ACC112 (cell line): ENCODE measurements at regions not wholly inside any gene's neighbourhood (a gene's known extent, or its start where the extent isn't known, plus 50 kb on each side); places are given as distances from the start of the nearest gene placed in this dataset.

Experiments
- H2AFZ ChIP-seq: fragments of 200-600 bp; sonication (generic); one replicate; pipeline ENCODE4 v1.6.0; 2017; ENCODE audit warnings: antibody characterized with exemption, low read length; ENCODE audit not compliant: unreplicated experiment
- H3K27ac ChIP-seq: fragments of 200-600 bp; sonication (generic); 2 replicates; pipeline ENCODE4 v1.5.1; 2014; ENCODE audit warnings: low read depth, mild to moderate bottlenecking, antibody characterized with exemption, low read length, moderate library complexity
- H3K27me3 ChIP-seq: fragments of 200-600 bp; sonication (generic); 2 replicates; pipeline ENCODE4 v1.6.1; 2014; ENCODE audit warnings: mild to moderate bottlenecking, antibody characterized with exemption, low read length, moderate library complexity, mixed read lengths; ENCODE audit not compliant: insufficient read depth
- H3K36me3 ChIP-seq: fragments of 200-600 bp; sonication (generic); 2 replicates; pipeline ENCODE4 v1.6.1; 2016; ENCODE audit warnings: mild to moderate bottlenecking, antibody characterized with exemption, low read length, moderate library complexity, mixed read lengths; ENCODE audit not compliant: insufficient read depth
- H3K4me1 ChIP-seq: fragments of 200-600 bp; sonication (generic); one replicate; pipeline ENCODE4 v1.6.1; 2016; ENCODE audit warnings: low read length, mixed read lengths; ENCODE audit not compliant: insufficient read depth, unreplicated experiment, control insufficient read depth
- H3K4me3 ChIP-seq: fragments of 200-600 bp; sonication (generic); 2 replicates; pipeline ENCODE4 v1.5.1; 2014; ENCODE audit warnings: mild to moderate bottlenecking, low read depth, low read length
- H3K79me2 ChIP-seq: fragments of 200-600 bp; sonication (generic); one replicate; pipeline ENCODE4 v1.6.0; 2016; ENCODE audit warnings: low read length; ENCODE audit not compliant: control insufficient read depth, unreplicated experiment, insufficient read depth

DNA sequence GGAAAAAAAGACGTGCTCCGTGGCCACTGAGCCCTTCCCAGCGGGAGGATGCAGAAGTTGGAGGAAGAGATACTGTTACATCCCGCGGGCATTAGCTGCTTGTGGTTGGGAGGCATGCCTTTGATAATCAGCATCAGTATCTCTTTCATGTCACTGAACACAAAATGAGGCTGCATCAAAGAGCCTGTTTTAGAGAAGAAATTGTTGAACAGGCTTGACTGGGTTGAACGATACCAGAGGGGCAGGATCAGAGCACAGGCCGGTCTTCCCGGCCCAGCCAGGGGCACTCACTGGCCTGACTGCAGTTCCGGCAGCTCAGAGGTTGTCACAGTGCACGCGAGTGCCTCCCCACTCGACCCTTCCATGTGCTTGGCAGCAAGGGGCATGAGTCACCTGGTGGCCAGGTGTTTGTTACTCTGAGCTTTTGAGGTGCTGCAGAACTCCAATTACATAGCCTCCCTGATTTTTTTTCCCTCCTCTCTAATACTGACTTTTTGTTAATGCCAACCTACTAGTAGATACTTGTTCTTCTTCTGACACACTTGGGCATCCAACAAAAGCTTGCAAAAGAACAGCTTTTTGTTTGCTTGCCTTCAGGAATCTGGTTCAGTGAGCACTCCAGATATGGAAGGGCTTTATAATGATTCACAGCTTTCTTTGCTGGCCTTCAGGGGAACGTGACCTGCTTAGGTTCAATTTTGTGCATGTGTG lies 121.6 kb downstream of the VAPA start:
- no peaks in the 10 kb centered on the region for H3K79me2 ChIP-seq
- H3K27ac ChIP-seq, result no peak overlapping the region
- H3K4me1 ChIP-seq, result no peaks in the 10 kb centered on the region
- no peaks in the 10 kb centered on the region for H3K27me3 ChIP-seq
- no peak overlapping the region for H2AFZ ChIP-seq
- H3K4me3 ChIP-seq, result no peak overlapping the region
- no peaks in the 10 kb centered on the region for H3K36me3 ChIP-seq

- H3K4me1 ChIP-seq, result peaks cover 8% of the 10 kb centered on the region
- H3K36me3 ChIP-seq, result no peaks in the 10 kb centered on the region
- H2AFZ ChIP-seq, result no peak overlapping the region
- H3K27me3 ChIP-seq, result no peaks in the 10 kb centered on the region
- no peak overlapping the region for H3K4me3 ChIP-seq
- H3K79me2 ChIP-seq, result no peaks in the 10 kb centered on the region
- no peak overlapping the region for H3K27ac ChIP-seq
Measured at GRCh38 chr18:10036479-10036878, 122.7 kb downstream of the VAPA start.

GRCh38 chr18:10037181-10037580 lies 123.4 kb downstream of the VAPA start:
- Histone ChIP-seq H3K36me3 (no peaks in the 10 kb centered on the region), H3K4me1 (peaks cover 8% of the 10 kb centered on the region), H3K4me3 (no peak overlapping the region), H3K27ac (no peak overlapping the region), H2AFZ (no peak overlapping the region), H3K27me3 (no peaks in the 10 kb centered on the region), H3K79me2 (no peaks in the 10 kb centered on the region)

DNA sequence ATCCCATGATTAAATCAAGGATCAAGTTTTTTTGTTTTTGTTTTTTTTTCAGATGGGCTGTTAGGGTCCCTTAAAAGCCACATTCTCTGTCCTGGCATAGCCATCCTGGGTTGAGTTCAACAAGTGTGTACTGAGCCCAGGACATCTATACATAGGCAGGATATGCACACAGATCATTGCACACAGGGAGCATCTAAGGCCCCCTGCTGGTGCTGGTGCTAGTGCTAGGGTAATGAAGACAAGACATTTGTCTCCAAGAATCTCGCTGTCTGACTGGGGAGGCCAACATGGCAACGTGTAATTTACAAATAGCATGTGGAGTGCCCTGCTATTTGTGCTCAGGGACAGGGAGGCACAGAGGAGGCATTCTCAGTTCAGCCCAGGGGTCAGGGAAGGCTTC lies 124.5 kb downstream of the VAPA start:
- no peak overlapping the region for H2AFZ ChIP-seq
- no peaks in the 10 kb centered on the region for H3K36me3 ChIP-seq
- no peaks in the 10 kb centered on the region for H3K79me2 ChIP-seq
- no peak overlapping the region for H3K27ac ChIP-seq
- peaks cover 8% of the 10 kb centered on the region for H3K4me1 ChIP-seq
- no peaks in the 10 kb centered on the region for H3K27me3 ChIP-seq
- no peak overlapping the region for H3K4me3 ChIP-seq

DNA sequence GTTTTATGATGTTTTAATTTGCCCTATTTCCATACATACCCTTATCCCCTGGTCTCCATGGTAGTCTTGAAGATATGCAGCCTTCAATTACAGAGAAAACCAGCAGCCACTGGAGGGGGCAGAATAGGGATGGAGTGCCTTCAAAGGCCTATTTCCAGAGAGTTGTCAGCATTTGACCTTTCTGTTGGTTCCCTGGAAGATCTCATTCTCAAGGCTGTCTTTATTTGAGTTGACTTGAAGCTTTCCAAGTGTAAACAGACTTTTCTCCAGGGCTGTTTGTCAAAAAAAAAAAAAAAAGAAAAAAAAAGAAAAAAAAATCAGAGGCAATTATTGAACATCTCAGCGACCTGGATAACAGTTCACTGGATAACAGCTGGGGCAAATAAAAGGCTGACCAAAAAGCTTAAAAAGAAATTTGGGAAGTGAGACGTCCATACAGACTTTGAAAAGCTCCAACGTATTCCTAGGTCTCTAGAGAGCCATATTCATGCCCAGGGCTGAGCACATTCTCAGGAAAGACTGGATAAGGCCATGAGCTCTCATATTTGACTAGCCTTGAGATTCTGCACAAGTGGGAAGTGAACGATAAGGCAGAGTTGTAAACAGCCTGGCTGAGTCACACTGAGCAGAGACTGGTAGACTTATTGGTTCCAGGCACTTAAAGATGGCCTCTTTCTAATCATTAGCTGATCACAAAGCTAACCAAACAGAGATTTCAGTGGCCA lies 126.6 kb downstream of the VAPA start:
- Histone ChIP-seq H3K36me3 (no peaks in the 10 kb centered on the region), H2AFZ (peak overlapping the region; percentile 64), H3K27ac (no peak overlapping the region), H3K4me3 (no peak overlapping the region), H3K27me3 (no peaks in the 10 kb centered on the region), H3K79me2 (no peaks in the 10 kb centered on the region), H3K4me1 (peaks cover 8% of the 10 kb centered on the region)

DNA sequence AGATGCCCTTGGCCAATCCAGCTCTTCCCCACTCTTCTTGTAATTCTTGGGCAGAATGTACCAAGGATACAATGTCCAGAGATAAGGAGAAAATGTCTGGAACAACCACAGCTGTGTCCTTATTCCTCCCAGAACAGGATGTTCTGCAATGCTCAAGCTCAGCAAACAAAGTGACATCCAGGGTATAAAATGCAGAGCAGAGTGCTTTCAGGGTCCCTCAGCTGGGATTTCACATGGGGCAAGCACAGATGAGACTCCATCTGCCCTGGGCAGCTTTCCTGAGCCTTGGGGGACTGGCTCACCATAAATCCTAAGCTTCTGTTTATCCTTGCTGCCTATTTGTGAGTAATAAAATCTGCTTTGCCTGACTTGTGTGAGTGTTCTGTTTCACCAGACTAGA lies 127.4 kb downstream of the VAPA start:
- no peaks in the 10 kb centered on the region for H3K27me3 ChIP-seq
- H3K4me3 ChIP-seq, result no peak overlapping the region
- peaks cover 8% of the 10 kb centered on the region for H3K4me1 ChIP-seq
- no peaks in the 10 kb centered on the region for H3K79me2 ChIP-seq
- no peaks in the 10 kb centered on the region for H3K36me3 ChIP-seq
- H2AFZ ChIP-seq, result no peak overlapping the region
- H3K27ac ChIP-seq, result no peak overlapping the region; the same call in 1 of the 2 replicates

GRCh38 chr18:10042492-10042891 lies 128.7 kb downstream of the VAPA start:
- peaks cover 8% of the 10 kb centered on the region for H3K4me1 ChIP-seq

DNA sequence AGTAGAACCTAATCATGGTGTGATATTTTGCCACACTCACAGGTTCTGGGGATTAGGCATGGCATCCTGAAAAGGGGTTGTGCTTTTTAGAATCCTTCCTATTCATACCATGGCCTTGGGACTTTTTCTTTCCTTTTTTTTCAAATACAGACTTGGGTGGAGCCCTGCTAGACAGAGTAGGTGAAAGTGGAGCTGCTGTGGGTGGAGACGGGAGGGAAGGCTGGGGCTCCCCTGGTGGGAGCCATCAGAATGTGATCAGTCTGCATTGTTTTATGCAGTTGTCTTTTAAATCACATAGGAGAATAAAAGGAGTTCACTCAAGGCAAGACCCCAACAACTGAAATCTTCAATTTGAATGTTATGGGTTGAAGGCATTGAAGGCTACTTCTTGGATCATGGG lies 130.2 kb downstream of the VAPA start:
- no peaks in the 10 kb centered on the region for H3K36me3 ChIP-seq
- no peak overlapping the region for H3K4me3 ChIP-seq
- no peaks in the 10 kb centered on the region for H3K27me3 ChIP-seq
- no peaks in the 10 kb centered on the region for H3K79me2 ChIP-seq
- peaks cover 8% of the 10 kb centered on the region for H3K4me1 ChIP-seq
- H3K27ac ChIP-seq, result no peak overlapping the region
- no peak overlapping the region for H2AFZ ChIP-seq

More at GRCh38 chr18:10042492-10042891, 128.7 kb downstream of the VAPA start:
- Histone ChIP-seq H3K4me3 (no peak overlapping the region), H2AFZ (no peak overlapping the region), H3K79me2 (no peaks in the 10 kb centered on the region), H3K36me3 (no peaks in the 10 kb centered on the region), H3K27me3 (no peaks in the 10 kb centered on the region), H3K27ac (no peak overlapping the region)

DNA sequence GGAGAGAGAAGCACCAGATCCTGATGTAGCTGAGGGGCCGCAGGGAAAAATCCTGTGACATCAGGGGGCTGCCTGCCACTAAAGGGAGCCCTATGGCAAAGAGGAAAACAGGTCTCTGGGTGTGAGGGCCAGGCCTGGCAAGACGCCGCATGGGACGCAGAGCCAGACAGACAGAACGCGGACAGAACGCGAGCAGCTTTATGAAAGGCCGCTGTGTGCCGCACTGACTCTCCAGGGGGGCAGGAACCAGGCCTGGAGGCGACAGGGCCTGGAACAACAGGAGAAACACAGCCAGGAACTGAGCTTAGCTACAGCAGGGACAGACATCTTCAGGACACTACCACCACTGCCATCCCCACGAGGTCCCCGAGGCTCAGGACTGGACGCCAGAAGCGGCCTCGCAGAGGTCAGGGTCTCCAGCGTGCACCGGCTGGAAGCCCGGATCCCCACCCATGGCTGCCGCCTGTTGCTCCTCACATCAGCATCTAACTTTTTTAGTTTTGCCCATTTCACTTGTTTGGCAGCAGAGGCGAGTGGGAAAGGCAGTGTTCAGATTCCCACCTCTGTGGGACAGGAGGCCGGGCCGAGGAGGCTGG lies 131.6 kb downstream of the VAPA start:
- Histone ChIP-seq H3K27ac (no peak overlapping the region), H3K4me1 (peaks cover 8% of the 10 kb centered on the region), H3K79me2 (no peaks in the 10 kb centered on the region), H3K36me3 (no peaks in the 10 kb centered on the region), H3K4me3 (no peak overlapping the region), H2AFZ (no peak overlapping the region), H3K27me3 (no peaks in the 10 kb centered on the region)

DNA sequence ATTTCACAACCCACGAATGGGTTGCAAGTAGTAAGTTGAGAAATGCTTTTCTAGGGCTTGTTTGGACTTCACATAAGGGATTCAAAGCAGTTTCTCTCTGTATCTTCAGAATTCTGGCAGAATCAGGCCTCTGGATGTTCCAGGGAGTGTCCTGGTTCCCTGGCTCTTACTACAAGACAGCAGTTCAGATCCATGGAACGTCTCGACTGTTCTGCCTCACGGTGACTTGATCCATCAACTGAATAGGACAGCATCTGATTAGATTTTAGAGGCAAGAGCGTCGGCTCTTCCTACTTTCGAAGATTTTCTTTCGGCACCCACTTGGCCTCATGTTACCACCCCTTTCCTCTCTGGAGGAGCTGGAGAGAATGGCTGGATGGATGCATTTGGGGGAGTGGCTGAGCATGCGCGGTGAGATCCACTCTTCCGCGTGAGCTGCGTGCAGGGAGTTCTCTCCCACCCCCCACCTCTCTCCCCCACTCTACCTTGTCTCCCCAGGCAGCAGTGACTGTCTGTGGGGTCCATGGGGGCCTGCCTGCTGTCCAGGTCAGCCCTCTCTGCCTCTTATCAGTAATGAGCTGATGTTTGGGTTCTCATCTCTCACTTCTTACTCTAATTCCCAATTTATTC lies 132.5 kb downstream of the VAPA start:
- Histone ChIP-seq H2AFZ (no peak overlapping the region), H3K4me1 (peaks cover under 1% of the 10 kb centered on the region), H3K4me3 (no peak overlapping the region), H3K36me3 (no peaks in the 10 kb centered on the region), H3K27me3 (no peaks in the 10 kb centered on the region), H3K27ac (no peak overlapping the region), H3K79me2 (no peaks in the 10 kb centered on the region)
